Posterior cingulate gyrus (tissue), 11 donors: ENCODE measurements at regions not wholly inside any gene's neighbourhood (a gene's known extent, or its start where the extent isn't known, plus 50 kb on each side); places are given as distances from the start of the nearest gene placed in this dataset.

ENCODE experiments used
- DNase-seq, 10 donors: peaks; one replicate each; pipeline versions ENCODE4 v3.0.0 to v3.0.0-alpha.2; 2020 to 2021; ENCODE audit warnings: mixed read lengths in 3 of 10
- intact Hi-C: fragments of 100-400 bp; cut with DNase I; formaldehyde crosslinking; loops from one replicate; pipeline ENCODE4 v1.15.1; 2023

GRCh38 chr7:32154797-32155196 is 84.6 kb upstream of the PDE1C start:
- intact Hi-C loops: loop anchor here (5.0 kb wide), 1 partner anchor 77 kb away; no protein-coding TSS in a partner anchor
- DNase-seq: peak in 5 of 10 donors; percentile 31 to 85 (median 35)

- no peak for DNase-seq
- intact Hi-C loops: no loop called here
Observed at GRCh38 chr7:32153006-32153405, 82.8 kb upstream of the PDE1C start.

- DNase-seq: no peak
- intact Hi-C loops: no loop called here
Observed at GRCh38 chr7:32152576-32152975, 82.4 kb upstream of the PDE1C start.

GRCh38 chr7:32150589-32150988 is 80.4 kb upstream of the PDE1C start:
- intact Hi-C loops: no loop called here
- DNase-seq: no peak

GRCh38 chr7:32150039-32150438 is 79.8 kb upstream of the PDE1C start:
- intact Hi-C loops: no loop called here
- no peak for DNase-seq

GRCh38 chr7:32147546-32148268 is 77.5 kb upstream of the PDE1C start:
- no peak for DNase-seq
- intact Hi-C loops: no loop called here

- no peak for DNase-seq
Observed at GRCh38 chr7:32145911-32146310, 75.7 kb upstream of the PDE1C start.

GRCh38 chr7:32144676-32145075 is 74.5 kb upstream of the PDE1C start:
- DNase-seq: no peak
- intact Hi-C loops: no loop called here

More at GRCh38 chr7:32145911-32146310, 75.7 kb upstream of the PDE1C start:
- intact Hi-C loops: no loop called here

- intact Hi-C loops: no loop called here
- DNase-seq: no peak
Observed at GRCh38 chr7:32143301-32143700, 73.1 kb upstream of the PDE1C start.

- DNase-seq: no peak
- intact Hi-C loops: no loop called here
Observed at GRCh38 chr7:32142649-32143048, 72.4 kb upstream of the PDE1C start.

- peak in 1 of 10 donors; percentile 68 for DNase-seq
- intact Hi-C loops: no loop called here
Observed at GRCh38 chr7:32140210-32140939, 70.2 kb upstream of the PDE1C start.

GRCh38 chr7:32137059-32137458 is 66.9 kb upstream of the PDE1C start:
- intact Hi-C loops: no loop called here

GRCh38 chr7:32131091-32131490 is 60.9 kb upstream of the PDE1C start:
- DNase-seq: no peak
- intact Hi-C loops: no loop called here

More at GRCh38 chr7:32137059-32137458, 66.9 kb upstream of the PDE1C start:
- no peak for DNase-seq

- intact Hi-C loops: no loop called here
Observed at GRCh38 chr7:32126843-32127242, 56.6 kb upstream of the PDE1C start.

More at GRCh38 chr7:32126843-32127242, 56.6 kb upstream of the PDE1C start:
- DNase-seq: no peak
